Activated gamma-delta T cell treated with anti-CD3 and anti-CD28 coated beads, Interleukin-2, amount 50 U/mL, for 16 hours (primary cell): ENCODE measurements at regions not wholly inside any gene's neighbourhood (a gene's known extent, or its start where the extent isn't known, plus 50 kb on each side); places are given as distances from the start of the nearest gene placed in this dataset.
"Not testable (repeated sequence)": the region's sequence is repeated elsewhere in the genome, so short reads cannot be mapped to it uniquely, and the experiment has no call there.

Source experiments
- DNase-seq: peaks from one replicate; pipeline ENCODE4 v3.0.0-alpha.2; 2020; ENCODE audit warnings: low read depth

GRCh38 chr2:84217456-84217855, 241.6 kb downstream of the SUCLG1 start:
- no peak for DNase-seq

- DNase-seq = no peak
Observed at GRCh38 chr2:84214455-84214854, 244.6 kb downstream of the SUCLG1 start.

GRCh38 chr2:84212611-84213314, 246.3 kb downstream of the SUCLG1 start:
- DNase-seq = no peak

- no peak for DNase-seq
Observed at GRCh38 chr2:84209941-84210340, 249.1 kb downstream of the SUCLG1 start.

GRCh38 chr2:84204995-84205394, 254.1 kb downstream of the SUCLG1 start:
- no peak for DNase-seq

- no peak for DNase-seq
Observed at GRCh38 chr2:84202166-84202565, 256.9 kb downstream of the SUCLG1 start.

- no peak for DNase-seq
Observed at GRCh38 chr2:84201158-84201557, 257.9 kb downstream of the SUCLG1 start.

GRCh38 chr2:84197901-84198300, 261.2 kb downstream of the SUCLG1 start:
- DNase-seq = no peak

- DNase-seq = no peak
Observed at GRCh38 chr2:84194949-84195644, 264.0 kb downstream of the SUCLG1 start.

- DNase-seq = no peak
Observed at GRCh38 chr2:84194181-84194580, 264.9 kb downstream of the SUCLG1 start.

- no peak for DNase-seq
Observed at GRCh38 chr2:84187258-84187657, 271.8 kb downstream of the SUCLG1 start.

- no peak for DNase-seq
Observed at GRCh38 chr2:84181927-84182326, 277.2 kb downstream of the SUCLG1 start.

- no peak for DNase-seq
Observed at GRCh38 chr2:84177733-84178132, 281.3 kb downstream of the SUCLG1 start.

GRCh38 chr2:84175970-84176369, 283.1 kb downstream of the SUCLG1 start:
- no peak for DNase-seq

GRCh38 chr2:84175340-84175739, 283.7 kb downstream of the SUCLG1 start:
- DNase-seq = no peak

- DNase-seq = no peak
Observed at GRCh38 chr2:84173041-84173440, 286.0 kb downstream of the SUCLG1 start.

- no peak for DNase-seq
Observed at GRCh38 chr2:84170979-84171378, 288.1 kb downstream of the SUCLG1 start.

- DNase-seq = no peak
Observed at GRCh38 chr2:84169871-84170270, 289.2 kb downstream of the SUCLG1 start.

GRCh38 chr2:84168552-84168951, 290.5 kb downstream of the SUCLG1 start:
- not testable (repeated sequence) for DNase-seq

GRCh38 chr2:84165256-84165655, 293.8 kb downstream of the SUCLG1 start:
- DNase-seq = no peak

GRCh38 chr2:84160453-84160852, 298.6 kb downstream of the SUCLG1 start:
- DNase-seq = no peak

GRCh38 chr2:84158605-84159004, 300.5 kb downstream of the SUCLG1 start:
- DNase-seq = no peak

GRCh38 chr2:84152462-84152861, 306.6 kb downstream of the SUCLG1 start:
- no peak for DNase-seq

GRCh38 chr2:84144345-84144744, 314.7 kb downstream of the SUCLG1 start:
- no peak for DNase-seq
